Mucosa of rectum (tissue), 2 donors: ENCODE measurements at regions not wholly inside any gene's neighbourhood (a gene's known extent, or its start where the extent isn't known, plus 50 kb on each side); places are given as distances from the start of the nearest gene placed in this dataset.

ENCODE experiments used
- H3K27ac ChIP-seq, 2 donors: one replicate each; pipeline ENCODE4 v1.7.0; 2013; ENCODE audit warnings: inconsistent platforms in 2 of 2, low read depth in 2 of 2, low read length in 2 of 2
- H3K27me3 ChIP-seq, 2 donors: one replicate each; pipeline ENCODE4 v1.7.0; 2013; ENCODE audit warnings: low read length in 2 of 2; ENCODE audit not compliant: control insufficient read depth in 2 of 2, insufficient read depth in 2 of 2
- H3K36me3 ChIP-seq, 2 donors: one replicate each; pipeline ENCODE4 v1.7.0; 2013; ENCODE audit warnings: low read length in 2 of 2; ENCODE audit not compliant: control insufficient read depth in 2 of 2, insufficient read depth in 2 of 2
- H3K4me1 ChIP-seq, 2 donors: one replicate each; pipeline ENCODE4 v1.7.0; 2013; ENCODE audit warnings: low read length in 2 of 2, mild to moderate bottlenecking in 1 of 2; ENCODE audit not compliant: control insufficient read depth in 2 of 2, insufficient read depth in 2 of 2
- H3K4me3 ChIP-seq, 2 donors: one replicate each; pipeline ENCODE4 v1.7.0; 2013; ENCODE audit warnings: low read length in 2 of 2
- H3K9ac ChIP-seq, 2 donors: one replicate each; pipeline ENCODE4 v1.7.0; 2013; ENCODE audit warnings: low read length in 2 of 2, low read depth in 1 of 2, mild to moderate bottlenecking in 1 of 2
- H3K9me3 ChIP-seq, 2 donors: one replicate each; pipeline ENCODE4 v1.7.0; 2013; ENCODE audit warnings: low read length in 2 of 2; ENCODE audit not compliant: control insufficient read depth in 2 of 2
- donor health status: healthy.
- donor health status: Normal muscosa, but diverticular disease.

- Histone ChIP-seq H3K36me3 (no peaks in the 10 kb centered on the region), H3K4me3 (no peak overlapping the region), H3K9me3 (no peaks in the 10 kb centered on the region), H3K27ac (no peak overlapping the region), H3K9ac (no peak overlapping the region), H3K4me1 (no peaks in the 10 kb centered on the region), H3K27me3 (no peaks in the 10 kb centered on the region)
These were observed 234.2 kb upstream of the CITED2 start for GRCh38 chr6:139608466-139609261.

- no peak overlapping the region for H3K4me3 ChIP-seq
- H3K9ac ChIP-seq, result no peak overlapping the region
- H3K27me3 ChIP-seq, result no peaks in the 10 kb centered on the region
- no peaks in the 10 kb centered on the region for H3K9me3 ChIP-seq
- H3K36me3 ChIP-seq, result no peaks in the 10 kb centered on the region
- no peak overlapping the region for H3K27ac ChIP-seq
- no peaks in the 10 kb centered on the region for H3K4me1 ChIP-seq
These were observed 230.9 kb upstream of the CITED2 start for GRCh38 chr6:139605350-139605749.

GRCh38 chr6:139603581-139603980 lies 229.1 kb upstream of the CITED2 start:
- H3K4me3 ChIP-seq, result no peak overlapping the region
- no peaks in the 10 kb centered on the region for H3K9me3 ChIP-seq
- H3K4me1 ChIP-seq, result no peaks in the 10 kb centered on the region
- H3K9ac ChIP-seq, result no peak overlapping the region
- no peak overlapping the region for H3K27ac ChIP-seq
- H3K36me3 ChIP-seq, result no peaks in the 10 kb centered on the region
- no peaks in the 10 kb centered on the region for H3K27me3 ChIP-seq

- Histone ChIP-seq H3K27ac (no peak overlapping the region), H3K9me3 (no peaks in the 10 kb centered on the region), H3K4me3 (no peak overlapping the region), H3K36me3 (no peaks in the 10 kb centered on the region), H3K9ac (no peak overlapping the region), H3K27me3 (no peaks in the 10 kb centered on the region), H3K4me1 (peaks cover 0 to 9% of the 10 kb centered on the region in 2 donors)
These were observed 228.1 kb upstream of the CITED2 start for GRCh38 chr6:139602577-139602976.

GRCh38 chr6:139600919-139601475 lies 226.5 kb upstream of the CITED2 start:
- peaks cover 0 to 24% of the 10 kb centered on the region in 2 donors for H3K4me1 ChIP-seq
- H3K9me3 ChIP-seq, result no peaks in the 10 kb centered on the region
- H3K36me3 ChIP-seq, result no peaks in the 10 kb centered on the region
- no peaks in the 10 kb centered on the region for H3K27me3 ChIP-seq
- H3K4me3 ChIP-seq, result no peak overlapping the region
- no peak overlapping the region for H3K27ac ChIP-seq
- H3K9ac ChIP-seq, result no peak overlapping the region

- no peak overlapping the region for H3K27ac ChIP-seq
These were observed 225.9 kb upstream of the CITED2 start for GRCh38 chr6:139600343-139600742.

GRCh38 chr6:139597771-139598755 lies 223.6 kb upstream of the CITED2 start:
- H3K36me3 ChIP-seq, result no peaks in the 10 kb centered on the region
- peak overlapping the region in 1 of 2 donors; percentile 24 for H3K9ac ChIP-seq
- peak overlapping the region; percentile 81 to 83 for H3K27ac ChIP-seq

More at GRCh38 chr6:139600343-139600742, 225.9 kb upstream of the CITED2 start:
- H3K9ac ChIP-seq, result no peak overlapping the region
- no peaks in the 10 kb centered on the region for H3K27me3 ChIP-seq
- no peak overlapping the region for H3K4me3 ChIP-seq
- H3K4me1 ChIP-seq, result peaks cover 0 to 26% of the 10 kb centered on the region in 2 donors
- H3K36me3 ChIP-seq, result no peaks in the 10 kb centered on the region
- no peaks in the 10 kb centered on the region for H3K9me3 ChIP-seq

GRCh38 chr6:139597087-139597763 lies 222.8 kb upstream of the CITED2 start:
- Histone ChIP-seq H3K9ac (peak overlapping the region in 1 of 2 donors; percentile 9), H3K4me1 (peaks cover 13 to 39% of the 10 kb centered on the region in 2 donors), H3K27ac (peak overlapping the region; percentile 81 to 83), H3K9me3 (no peaks in the 10 kb centered on the region), H3K36me3 (no peaks in the 10 kb centered on the region), H3K4me3 (peak overlapping the region in 1 of 2 donors; percentile 20), H3K27me3 (no peaks in the 10 kb centered on the region)

More at GRCh38 chr6:139597771-139598755, 223.6 kb upstream of the CITED2 start:
- H3K4me1 ChIP-seq, result peaks cover 6 to 34% of the 10 kb centered on the region in 2 donors
- H3K4me3 ChIP-seq, result peak overlapping the region; percentile 10 to 53
- no peaks in the 10 kb centered on the region for H3K27me3 ChIP-seq
- no peaks in the 10 kb centered on the region for H3K9me3 ChIP-seq

GRCh38 chr6:139595183-139595582 lies 220.7 kb upstream of the CITED2 start:
- H3K9me3 ChIP-seq, result no peaks in the 10 kb centered on the region
- H3K4me3 ChIP-seq, result no peak overlapping the region
- H3K9ac ChIP-seq, result no peak overlapping the region
- peak overlapping the region; percentile 56 to 74 for H3K27ac ChIP-seq
- peaks cover 30 to 58% of the 10 kb centered on the region in 2 donors for H3K4me1 ChIP-seq
- H3K27me3 ChIP-seq, result no peaks in the 10 kb centered on the region
- no peaks in the 10 kb centered on the region for H3K36me3 ChIP-seq
